T-helper 1 cell (primary cell): ENCODE measurements at regions not wholly inside any gene's neighbourhood (a gene's known extent, or its start where the extent isn't known, plus 50 kb on each side); places are given as distances from the start of the nearest gene placed in this dataset.
"Not testable (repeated sequence)": the region's sequence is repeated elsewhere in the genome, so short reads cannot be mapped to it uniquely, and the experiment has no call there.

Experiments used
- DNase-seq, 5 donors: peaks; one replicate each; pipeline ENCODE4 v3.0.0-alpha.2; 2012 to 2020

GRCh38 chr20:53685070-53685595 is 91.5 kb upstream of the ZNF217 start:
- DNase-seq = no peak

GRCh38 chr20:53683506-53683905 is 89.9 kb upstream of the ZNF217 start:
- no peak for DNase-seq

- DNase-seq = no peak
Measured at GRCh38 chr20:53681352-53682212, 87.9 kb upstream of the ZNF217 start.

- no peak for DNase-seq
Measured at GRCh38 chr20:53679597-53680309, 86.1 kb upstream of the ZNF217 start.

GRCh38 chr20:53678990-53679596 is 85.5 kb upstream of the ZNF217 start:
- no peak for DNase-seq

GRCh38 chr20:53678315-53678989 is 84.8 kb upstream of the ZNF217 start:
- DNase-seq = no peak

- peak in 1 of 5 donors; percentile 44 for DNase-seq
Measured at GRCh38 chr20:53677447-53678314, 84.0 kb upstream of the ZNF217 start.

- DNase-seq = no peak
Measured at GRCh38 chr20:53676987-53677386, 83.3 kb upstream of the ZNF217 start.

- no peak for DNase-seq
Measured at GRCh38 chr20:53676519-53676822, 82.8 kb upstream of the ZNF217 start.

GRCh38 chr20:53672484-53673129 is 79.0 kb upstream of the ZNF217 start:
- no peak for DNase-seq

- no peak for DNase-seq
Measured at GRCh38 chr20:53671370-53671769, 77.7 kb upstream of the ZNF217 start.

- DNase-seq = not testable (repeated sequence)
Measured at GRCh38 chr20:53669517-53670313, 76.1 kb upstream of the ZNF217 start.

GRCh38 chr20:53668992-53669391 is 75.4 kb upstream of the ZNF217 start:
- no peak for DNase-seq

- no peak for DNase-seq
Measured at GRCh38 chr20:53666144-53666543, 72.5 kb upstream of the ZNF217 start.

- no peak for DNase-seq
Measured at GRCh38 chr20:53664121-53664520, 70.5 kb upstream of the ZNF217 start.

GRCh38 chr20:53663521-53663920 is 69.9 kb upstream of the ZNF217 start:
- not testable (repeated sequence) for DNase-seq

GRCh38 chr20:53662595-53662994 is 69.0 kb upstream of the ZNF217 start:
- DNase-seq = no peak

GRCh38 chr20:53660947-53661381 is 67.3 kb upstream of the ZNF217 start:
- DNase-seq = peak in 1 of 5 donors; percentile 24

- DNase-seq = peak in 1 of 5 donors; percentile 58
Measured at GRCh38 chr20:53660078-53660909, 66.7 kb upstream of the ZNF217 start.
